ENCODE measurements at regions not wholly inside any gene's neighbourhood (a gene's known extent, or its start where the extent isn't known, plus 50 kb on each side); places are given as distances from the start of the nearest gene placed in this dataset.

DNA sequence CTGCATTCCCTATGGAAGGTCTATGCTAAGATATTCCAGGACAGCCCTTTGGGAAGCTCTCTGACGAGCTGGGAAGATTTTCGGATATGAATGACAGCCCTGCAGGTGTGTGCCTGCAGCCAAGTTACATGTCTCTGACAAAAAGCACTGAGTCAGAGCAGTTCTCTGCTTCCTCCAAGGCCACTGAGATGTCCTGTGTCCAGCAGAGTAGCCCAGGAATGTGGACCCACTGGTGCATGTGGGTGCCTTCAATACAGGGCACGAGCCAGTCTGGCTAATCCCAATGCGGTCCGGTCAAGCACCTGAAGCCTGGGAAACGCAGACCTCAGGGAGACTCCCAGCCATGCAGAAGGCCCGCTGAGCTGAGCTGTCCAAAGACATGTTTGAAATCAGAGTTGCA, 565.7 kb downstream of the TCERG1L start:
- ATAC-seq (ENCODE audit: low read depth in 2 of 2) (no peak), DNase-seq (no peak)
- Mint-ChIP-seq H3K27me3 (peaks cover 0 to 6% (median 0%) of the 10 kb centered on the region in 3 donors), H3K4me3 (no peak overlapping the region), H3K9me3 (peaks cover 0 to 4% (median 0%) of the 10 kb centered on the region in 7 donors), H3K4me1 (no peaks in the 10 kb centered on the region), H3K36me3 (no peaks in the 10 kb centered on the region), H3K27ac (no peak overlapping the region)

DNA sequence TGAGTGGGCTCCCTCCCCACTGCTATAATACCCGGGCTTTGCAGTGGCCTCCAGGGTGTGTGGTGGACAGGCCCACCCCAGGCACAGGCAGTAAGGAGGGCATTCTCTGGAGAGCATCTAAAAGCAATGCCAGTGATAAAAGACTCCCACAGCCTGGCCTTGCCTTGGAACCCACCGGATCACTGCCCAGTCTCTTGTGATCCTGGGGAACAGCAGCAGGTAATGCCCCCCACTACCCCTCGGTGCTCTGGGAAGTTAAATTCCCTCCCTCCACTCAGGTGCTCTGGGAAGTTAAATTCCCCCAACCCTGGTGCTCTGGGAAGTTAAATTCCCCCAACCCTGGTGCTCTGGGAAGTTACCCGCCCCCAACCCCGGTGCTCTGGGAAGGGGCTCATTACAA, 565.2 kb downstream of the TCERG1L start:
- DNase-seq (no peak), ATAC-seq (ENCODE audit: low read depth in 2 of 2) (no peak)
- Mint-ChIP-seq H3K4me3 (no peak overlapping the region), H3K27ac (no peak overlapping the region), H3K36me3 (no peaks in the 10 kb centered on the region), H3K9me3 (peaks cover 0 to 4% (median 0%) of the 10 kb centered on the region in 7 donors), H3K4me1 (no peaks in the 10 kb centered on the region), H3K27me3 (peaks cover 0 to 6% (median 0%) of the 10 kb centered on the region in 3 donors)

DNA sequence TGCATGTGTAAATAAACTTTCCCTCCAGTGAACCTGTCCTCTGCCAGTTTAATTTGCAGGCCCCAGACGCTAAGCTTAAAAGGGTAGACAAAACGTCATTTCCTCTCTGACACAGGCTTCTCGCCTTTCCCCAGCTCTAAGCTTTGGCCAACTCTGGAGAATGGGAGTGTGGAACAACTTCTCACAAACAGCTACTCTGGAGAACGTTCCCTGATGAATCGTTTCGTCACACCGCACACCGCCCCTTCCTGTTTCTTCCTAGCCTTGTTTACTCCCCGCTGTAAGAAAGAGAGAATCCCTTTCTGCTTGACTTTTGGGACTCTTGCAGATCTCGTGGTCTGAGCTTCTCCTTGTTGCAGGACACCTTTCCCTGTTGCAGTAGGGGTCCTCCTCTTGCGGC, 564.2 kb downstream of the TCERG1L start:
- Mint-ChIP-seq H3K36me3 (no peaks in the 10 kb centered on the region), H3K4me3 (no peak overlapping the region), H3K9me3 (peaks cover 0 to 4% (median 0%) of the 10 kb centered on the region in 7 donors), H3K27ac (no peak overlapping the region), H3K4me1 (no peaks in the 10 kb centered on the region), H3K27me3 (peaks cover 0 to 6% (median 0%) of the 10 kb centered on the region in 3 donors)
- ATAC-seq (ENCODE audit: low read depth in 2 of 2): no peak
- DNase-seq: no peak

DNA sequence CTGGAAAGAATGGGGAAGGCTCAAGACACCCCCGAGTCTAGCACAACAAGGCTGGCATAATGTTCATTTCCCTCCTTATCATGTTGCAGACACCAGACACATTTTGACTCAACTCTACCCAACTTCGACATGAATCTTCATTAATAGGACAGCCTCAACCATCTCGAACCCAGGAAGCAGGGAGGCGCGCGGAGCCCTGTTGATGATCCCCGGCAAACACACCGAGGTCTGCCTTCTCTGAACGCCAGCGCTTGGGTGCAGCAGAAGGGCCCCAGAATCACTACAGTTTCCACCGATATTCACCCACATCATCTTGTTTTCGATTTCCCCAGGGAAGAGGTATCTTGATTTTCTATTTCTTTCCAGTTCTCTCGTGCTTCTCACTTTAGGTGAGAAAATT, 563.6 kb downstream of the TCERG1L start:
- Mint-ChIP-seq H3K4me3 (no peak overlapping the region), H3K27me3 (peaks cover 0 to 6% (median 0%) of the 10 kb centered on the region in 3 donors), H3K36me3 (no peaks in the 10 kb centered on the region), H3K9me3 (peaks cover 0 to 4% (median 0%) of the 10 kb centered on the region in 7 donors), H3K4me1 (no peaks in the 10 kb centered on the region), H3K27ac (no peak overlapping the region)
- DNase-seq (no peak), ATAC-seq (ENCODE audit: low read depth in 2 of 2) (no peak)

DNA sequence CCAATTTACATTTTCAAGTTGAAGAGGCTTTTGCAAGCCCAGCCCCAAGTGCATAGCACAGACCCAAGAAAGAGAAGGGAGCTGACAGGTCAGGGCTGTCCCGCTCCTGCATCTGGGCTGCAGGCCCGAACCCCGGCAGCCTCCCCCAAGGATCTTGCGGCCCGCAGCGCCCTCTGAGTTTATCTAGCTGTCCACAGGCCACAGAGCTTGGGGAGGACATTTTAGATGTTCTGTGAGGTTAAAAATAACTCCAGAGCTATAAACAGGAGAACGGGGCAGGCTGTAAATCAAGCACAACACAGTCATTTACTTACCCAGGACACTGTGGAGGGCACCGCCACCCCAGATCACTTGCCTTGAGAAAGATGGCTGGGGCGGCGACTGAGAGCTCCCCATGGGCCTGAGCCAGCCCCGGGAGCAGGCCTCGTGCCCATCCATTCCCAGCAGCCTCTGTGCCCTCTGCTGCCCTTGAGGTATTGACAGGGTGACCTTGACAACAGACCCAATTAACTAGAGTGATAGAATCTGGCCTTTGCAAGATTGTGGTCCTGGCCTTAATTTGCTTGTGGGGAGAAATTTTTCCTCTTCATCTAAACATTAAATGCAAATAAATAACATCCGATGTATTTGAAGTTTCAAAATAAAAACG, 563.0 kb downstream of the TCERG1L start:
- no peak for DNase-seq
- no peak for ATAC-seq (ENCODE audit: low read depth in 2 of 2)
- H3K4me3 Mint-ChIP-seq: no peak overlapping the region
- no peak overlapping the region for H3K27ac Mint-ChIP-seq
- no peaks in the 10 kb centered on the region for H3K36me3 Mint-ChIP-seq
- H3K27me3 Mint-ChIP-seq: peaks cover 0 to 6% (median 0%) of the 10 kb centered on the region in 3 donors
- H3K4me1 Mint-ChIP-seq: no peaks in the 10 kb centered on the region
- H3K9me3 Mint-ChIP-seq: peaks cover 0 to 5% (median 0%) of the 10 kb centered on the region in 7 donors

DNA sequence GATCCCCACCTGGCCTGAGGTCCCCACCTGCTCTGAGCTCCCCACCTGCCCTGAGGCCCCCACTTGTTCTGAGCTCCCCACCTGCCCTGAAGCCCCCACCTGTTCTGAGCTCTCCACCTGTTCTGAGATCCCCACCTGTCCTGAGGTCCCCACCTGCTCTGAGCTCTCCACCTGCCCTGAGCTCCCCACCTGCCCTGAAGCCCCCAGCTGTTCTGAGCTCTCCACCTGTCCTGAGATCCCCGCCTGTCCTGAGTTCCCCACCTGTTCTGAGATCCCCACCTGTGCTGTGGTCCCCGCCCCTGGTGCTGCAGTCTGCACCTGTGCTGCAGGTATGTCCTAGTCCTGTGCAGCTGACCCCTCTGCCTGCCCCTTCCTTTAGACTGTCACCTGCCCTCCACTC, 561.6 kb downstream of the TCERG1L start:
- Mint-ChIP-seq H3K4me3 (peak overlapping the region in 1 of 8 donors; percentile 6), H3K4me1 (no peaks in the 10 kb centered on the region), H3K9me3 (peaks cover 0 to 8% (median 4%) of the 10 kb centered on the region in 7 donors), H3K27ac (peak overlapping the region in 1 of 6 donors; percentile 66), H3K36me3 (peaks cover 0 to 4% of the 10 kb centered on the region in 2 donors), H3K27me3 (peaks cover 0 to under 1% (median 0%) of the 10 kb centered on the region in 3 donors)
- DNase-seq (no peak), ATAC-seq (ENCODE audit: low read depth in 2 of 2) (no peak)

DNA sequence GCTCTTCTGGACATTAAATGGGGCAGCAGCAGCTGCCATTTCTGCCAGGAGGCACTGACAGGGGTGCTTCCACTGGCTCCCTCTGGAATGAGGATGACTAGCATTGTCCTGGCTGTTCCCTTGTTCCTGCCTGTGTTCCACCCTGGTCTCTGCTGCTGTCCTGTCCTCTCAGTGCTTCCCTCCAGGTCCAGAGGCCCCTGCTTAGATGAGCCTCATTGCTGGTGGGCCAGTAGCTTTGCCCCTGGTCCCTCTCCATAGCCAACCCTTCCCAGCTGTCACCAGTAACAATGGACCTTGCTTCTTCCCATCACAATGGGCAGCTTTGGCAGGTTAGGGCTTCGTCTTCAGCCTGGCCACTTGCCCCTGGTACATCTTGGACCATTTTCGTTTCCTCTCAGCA, 561.1 kb downstream of the TCERG1L start:
- DNase-seq (no peak), ATAC-seq (ENCODE audit: low read depth in 2 of 2) (no peak)
- no peak overlapping the region for H3K27ac Mint-ChIP-seq
- H3K4me1 Mint-ChIP-seq: no peaks in the 10 kb centered on the region
- H3K4me3 Mint-ChIP-seq: peak overlapping the region in 1 of 8 donors; percentile 61
- peaks cover 3 to 13% (median 8%) of the 10 kb centered on the region in 7 donors for H3K9me3 Mint-ChIP-seq
- H3K27me3 Mint-ChIP-seq: peaks cover 0 to 5% (median 0%) of the 10 kb centered on the region in 3 donors
- peaks cover 0 to 6% of the 10 kb centered on the region in 2 donors for H3K36me3 Mint-ChIP-seq

DNA sequence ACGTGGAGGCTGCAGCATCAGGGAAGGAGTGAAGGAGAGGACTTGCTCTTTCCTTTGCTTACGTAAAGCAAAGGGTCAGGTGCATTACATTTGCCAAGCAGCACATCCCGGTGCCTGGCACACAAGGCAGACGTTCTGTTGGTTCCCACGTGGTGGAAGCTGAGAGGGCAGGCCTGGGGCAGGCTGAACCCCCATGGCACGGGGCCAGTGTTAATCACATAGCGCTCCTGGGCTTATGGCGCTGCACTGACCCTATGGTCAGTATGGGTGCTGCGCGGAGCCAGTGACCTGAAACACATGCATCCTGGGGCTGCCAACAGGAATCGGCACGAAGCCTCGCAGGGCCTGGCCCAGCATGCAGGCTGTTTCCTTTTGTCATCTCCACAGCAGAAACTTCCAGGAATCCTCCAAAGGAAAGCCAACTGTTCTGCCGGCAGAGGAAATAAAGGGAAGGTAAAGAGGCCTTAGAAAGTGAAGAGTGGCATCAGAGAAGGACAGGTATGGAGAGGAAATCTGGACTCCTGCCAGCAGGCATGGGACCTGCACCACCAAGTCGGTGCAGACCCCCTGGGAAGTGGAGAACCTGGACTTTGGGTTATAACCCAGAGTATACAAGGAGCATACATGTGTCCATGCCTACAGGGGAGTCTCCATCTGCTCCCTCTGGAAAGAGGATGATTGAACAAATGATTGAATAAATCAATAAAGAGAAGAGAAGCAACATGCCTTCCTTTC, 560.2 kb downstream of the TCERG1L start:
- Mint-ChIP-seq H3K27ac (no peak overlapping the region), H3K27me3 (peaks cover 0 to 6% (median 0%) of the 10 kb centered on the region in 3 donors), H3K4me3 (no peak overlapping the region), H3K36me3 (peaks cover 0 to 6% of the 10 kb centered on the region in 2 donors), H3K9me3 (peaks cover 3 to 15% (median 9%) of the 10 kb centered on the region in 7 donors), H3K4me1 (no peaks in the 10 kb centered on the region)
- ATAC-seq (ENCODE audit: low read depth in 2 of 2) (no peak), DNase-seq (no peak)

DNA sequence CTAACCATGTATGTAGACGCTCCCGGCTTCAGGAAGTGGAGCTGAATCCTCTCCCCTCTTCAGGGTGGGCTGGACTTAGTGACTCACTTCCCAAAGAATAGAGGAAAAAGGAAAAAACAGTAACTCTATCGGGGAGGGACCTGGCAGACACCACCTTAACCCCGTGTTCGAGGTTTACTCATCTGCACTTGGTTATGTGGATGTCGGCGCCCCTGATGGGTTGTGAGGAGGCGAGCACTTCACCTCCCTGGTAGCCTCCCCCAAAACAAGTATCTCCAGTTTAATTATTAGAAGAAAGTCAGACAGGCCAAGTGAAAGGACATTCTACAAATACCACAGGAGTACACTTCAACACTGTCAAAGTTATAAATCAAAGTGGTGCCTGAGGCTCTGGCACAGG, 559.7 kb downstream of the TCERG1L start:
- DNase-seq: no peak
- no peak overlapping the region for H3K4me3 Mint-ChIP-seq
- peaks cover 0 to 6% (median 0%) of the 10 kb centered on the region in 3 donors for H3K27me3 Mint-ChIP-seq
- peaks cover 0 to 2% (median 0%) of the 10 kb centered on the region in 3 donors for H3K4me1 Mint-ChIP-seq
- ATAC-seq (ENCODE audit: low read depth in 2 of 2): no peak
- no peak overlapping the region for H3K27ac Mint-ChIP-seq
- peaks cover 0 to 6% of the 10 kb centered on the region in 2 donors for H3K36me3 Mint-ChIP-seq
- peaks cover 3 to 15% (median 9%) of the 10 kb centered on the region in 7 donors for H3K9me3 Mint-ChIP-seq

DNA sequence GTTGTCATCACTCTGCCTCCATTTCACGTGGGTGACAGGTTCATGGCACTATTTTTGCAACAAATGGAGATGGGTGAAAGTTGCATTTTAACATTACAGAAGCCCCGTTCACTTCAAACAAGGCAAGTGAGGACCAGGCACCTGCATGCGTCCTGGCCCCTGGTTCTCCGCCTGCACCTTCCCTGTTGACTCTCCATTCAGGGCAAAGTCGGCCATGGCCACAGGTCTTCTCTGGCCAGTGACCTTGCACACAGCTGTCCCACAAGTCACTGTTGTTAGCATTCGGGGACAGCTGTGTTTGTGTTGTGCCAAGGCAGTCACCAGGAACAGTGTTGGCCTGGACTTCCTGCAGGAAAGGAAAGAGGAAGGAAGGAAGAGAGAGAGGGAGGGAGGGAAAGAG, 554.9 kb downstream of the TCERG1L start:
- DNase-seq (no peak), ATAC-seq (ENCODE audit: low read depth in 2 of 2) (no peak)
- H3K27ac Mint-ChIP-seq: no peak overlapping the region
- H3K9me3 Mint-ChIP-seq: peaks cover 4 to 26% (median 11%) of the 10 kb centered on the region in 7 donors
- H3K36me3 Mint-ChIP-seq: peaks cover 0 to 6% of the 10 kb centered on the region in 2 donors
- H3K4me3 Mint-ChIP-seq: no peak overlapping the region
- H3K27me3 Mint-ChIP-seq: peaks cover 0 to 6% (median 0%) of the 10 kb centered on the region in 3 donors
- H3K4me1 Mint-ChIP-seq: peaks cover 0 to 3% (median 0%) of the 10 kb centered on the region in 3 donors

DNA sequence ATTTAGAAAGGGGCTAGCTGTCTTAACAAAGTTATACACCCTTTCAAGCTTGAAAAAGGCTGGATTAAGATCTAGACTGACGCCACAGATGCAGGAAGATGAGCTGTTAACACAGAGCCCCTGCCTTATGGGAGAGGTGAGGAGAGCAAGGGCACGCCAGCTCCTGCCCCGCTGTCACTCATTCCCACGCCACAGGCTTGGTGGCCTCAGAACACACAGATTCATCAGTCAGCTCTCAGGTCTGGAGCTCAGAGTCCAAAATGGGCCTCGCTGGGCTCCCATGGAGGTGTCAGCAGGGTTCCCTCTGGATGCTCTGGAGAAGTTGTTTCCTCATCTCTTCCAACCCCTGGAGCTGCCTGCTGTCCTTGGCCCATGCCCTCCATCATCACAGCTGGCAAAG, 554.2 kb downstream of the TCERG1L start:
- H3K9me3 Mint-ChIP-seq: peaks cover 4 to 26% (median 11%) of the 10 kb centered on the region in 7 donors
- H3K36me3 Mint-ChIP-seq: peaks cover 0 to 6% of the 10 kb centered on the region in 2 donors

DNA sequence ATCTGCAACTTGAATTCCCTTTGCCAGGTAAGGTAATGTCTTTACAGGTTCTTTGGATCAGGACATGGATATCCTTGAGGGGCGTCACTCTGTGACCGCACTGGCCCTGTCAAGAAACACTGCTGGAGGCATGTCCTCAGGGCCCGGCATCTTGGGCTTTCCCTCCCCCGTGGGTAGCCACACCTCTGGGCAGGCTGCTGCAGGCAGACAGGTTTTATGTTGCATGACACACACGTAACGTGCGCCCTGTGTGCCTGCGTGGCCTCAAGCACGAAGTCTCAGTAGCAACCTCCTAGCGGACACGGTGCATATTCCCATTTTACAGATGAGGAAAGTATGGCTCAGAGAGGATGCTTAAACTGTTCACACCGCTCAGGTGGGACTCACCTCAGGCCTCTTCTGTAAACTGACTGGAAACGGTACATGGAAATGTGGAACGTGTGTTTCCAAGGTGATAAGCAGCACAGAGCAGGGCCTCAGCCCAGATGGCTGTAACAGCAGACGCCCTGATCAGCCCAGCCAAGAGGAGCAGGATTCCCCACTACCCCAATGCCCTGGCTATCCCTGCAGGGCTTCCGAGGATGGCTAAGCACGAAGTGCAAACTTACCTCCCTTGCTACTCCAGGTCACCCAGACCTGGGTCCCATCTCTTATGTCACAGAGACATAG, 553.6 kb downstream of the TCERG1L start:
- Mint-ChIP-seq H3K9me3 (peaks cover 4 to 24% (median 11%) of the 10 kb centered on the region in 7 donors), H3K27me3 (peaks cover 0 to 6% (median 0%) of the 10 kb centered on the region in 3 donors), H3K4me1 (peaks cover 0 to 3% (median 0%) of the 10 kb centered on the region in 3 donors), H3K27ac (no peak overlapping the region), H3K36me3 (peaks cover 0 to 6% of the 10 kb centered on the region in 2 donors), H3K4me3 (no peak overlapping the region)
- ATAC-seq (ENCODE audit: low read depth in 2 of 2) (no peak), DNase-seq (no peak)

More for the DNA sequence above, 554.2 kb downstream of the TCERG1L start:
- H3K4me1 Mint-ChIP-seq: peaks cover 0 to 3% (median 0%) of the 10 kb centered on the region in 3 donors
- H3K27ac Mint-ChIP-seq: no peak overlapping the region
- H3K4me3 Mint-ChIP-seq: no peak overlapping the region
- DNase-seq (no peak), ATAC-seq (ENCODE audit: low read depth in 2 of 2) (no peak)
- peaks cover 0 to 6% (median 0%) of the 10 kb centered on the region in 3 donors for H3K27me3 Mint-ChIP-seq

DNA sequence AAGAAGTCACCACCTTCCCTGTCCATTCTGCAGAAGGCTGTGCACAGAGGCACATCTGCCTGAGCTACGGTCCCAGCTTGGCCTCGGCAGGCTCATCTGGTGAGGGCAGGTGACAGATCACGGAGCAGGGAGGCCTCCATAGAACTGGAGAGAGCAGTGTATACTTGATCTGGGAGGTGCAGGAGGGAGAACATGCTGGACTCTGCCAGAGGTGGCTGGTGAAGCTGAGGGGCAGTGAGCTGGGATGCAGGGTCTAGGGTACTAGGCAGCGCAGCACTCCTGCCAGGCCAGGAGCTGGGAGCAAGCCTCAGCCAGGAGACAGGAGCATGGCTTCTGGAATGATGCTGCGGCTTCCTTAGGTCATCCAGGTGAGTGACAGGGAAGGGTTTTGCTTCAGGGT, 553.0 kb downstream of the TCERG1L start:
- no peak for DNase-seq
- Mint-ChIP-seq H3K36me3 (peaks cover 0 to 6% of the 10 kb centered on the region in 2 donors), H3K4me1 (peaks cover 0 to 3% (median 0%) of the 10 kb centered on the region in 3 donors), H3K27ac (no peak overlapping the region), H3K4me3 (no peak overlapping the region), H3K9me3 (peaks cover 4 to 21% (median 11%) of the 10 kb centered on the region in 7 donors), H3K27me3 (peaks cover 0 to 6% (median 0%) of the 10 kb centered on the region in 3 donors)
- ATAC-seq (ENCODE audit: low read depth in 2 of 2): no peak
